SU-DHL-6 (cell line): ENCODE measurements at regions not wholly inside any gene's neighbourhood (a gene's known extent, or its start where the extent isn't known, plus 50 kb on each side); places are given as distances from the start of the nearest gene placed in this dataset.

Experiments
- H2AFZ ChIP-seq: fragments of 200-600 bp; sonication (generic); 2 replicates; pipeline ENCODE4 v1.6.1; 2014; ENCODE audit warnings: low read depth, mild to moderate bottlenecking, moderate library complexity, mixed read lengths, antibody characterized with exemption, low read length; ENCODE audit not compliant: severe bottlenecking
- H3F3A ChIP-seq: fragments of 200-600 bp; shearing (Covaris generic); 2 replicates; pipeline ENCODE4 v1.6.0; 2016; ENCODE audit warnings: antibody characterized with exemption, mild to moderate bottlenecking; ENCODE audit not compliant: insufficient read depth
- H3K27ac ChIP-seq: fragments of 200-600 bp; sonication (generic); 2 replicates; pipeline ENCODE4 v1.5.1; 2016; ENCODE audit warnings: low read depth, mild to moderate bottlenecking, low read length, moderate library complexity, mixed read lengths
- H3K27me3 ChIP-seq: fragments of 200-600 bp; sonication (generic), shearing (Covaris generic); 2 replicates; pipeline ENCODE4 v1.6.0; 2014; ENCODE audit warnings: mild to moderate bottlenecking, low read length
- H3K36me3 ChIP-seq: fragments of 200-600 bp; sonication (generic); 2 replicates; pipeline ENCODE4 v1.6.1; 2014; ENCODE audit warnings: mild to moderate bottlenecking, low read length, mixed read lengths
- H3K4me2 ChIP-seq: fragments of 300-600, 200-600 bp; shearing (Covaris generic), sonication (generic); 2 replicates; pipeline ENCODE4 v1.6.0; 2014; ENCODE audit warnings: low read length, low read depth, mild to moderate bottlenecking; ENCODE audit not compliant: poor library complexity, severe bottlenecking
- H3K4me3 ChIP-seq: fragments of 200-600 bp; sonication (generic); 2 replicates; pipeline ENCODE4 v1.5.1; 2014; ENCODE audit warnings: antibody characterized with exemption, low read length, mild to moderate bottlenecking, mixed read lengths; ENCODE audit not compliant: insufficient read depth, poor library complexity, severe bottlenecking
- H3K79me2 ChIP-seq: fragments of 200-600 bp; sonication (generic); 2 replicates; pipeline ENCODE4 v1.6.1; 2014; ENCODE audit warnings: mild to moderate bottlenecking, low read length, moderate library complexity; ENCODE audit not compliant: insufficient read depth
- H3K9ac ChIP-seq: fragments of 200-600 bp; sonication (generic); 2 replicates; pipeline ENCODE4 v1.7.0; 2014; ENCODE audit warnings: mild to moderate bottlenecking, low read length
- H3K9me2 ChIP-seq: fragments of 200-600 bp; sonication (generic); replicated peaks from 2 replicates; pipeline ENCODE4 v1.6.1; 2014; ENCODE audit warnings: low read length; ENCODE audit not compliant: insufficient read depth
- H3K9me3 ChIP-seq: fragments of 200-600 bp; sonication (generic); 2 replicates; pipeline ENCODE4 v1.6.1; 2014; ENCODE audit warnings: low read length, mixed read lengths; ENCODE audit not compliant: insufficient read depth
- H4K20me1 ChIP-seq: fragments of 200-600 bp; sonication (generic); 2 replicates; pipeline ENCODE4 v1.6.1; 2014; ENCODE audit warnings: low read depth, mild to moderate bottlenecking, antibody characterized with exemption, low read length, moderate library complexity, mixed read lengths
- CTCF ChIP-seq: fragments of 200-600 bp; sonication (generic); IDR thresholded peaks from one replicate; pipeline ENCODE4 v1.5.1; 2017; ENCODE audit warnings: antibody characterized with exemption, mild to moderate bottlenecking, low read length, moderate library complexity; ENCODE audit not compliant: insufficient read depth, poor library complexity, severe bottlenecking
- EZH2phosphoT487 ChIP-seq: fragments of 200-600 bp; sonication (generic), shearing (Covaris generic); conservative IDR thresholded peaks from 2 replicates; pipeline ENCODE4 v1.6.1; 2018; ENCODE audit warnings: mild to moderate bottlenecking, antibody characterized with exemption, low read length, moderate library complexity, mixed read lengths

- H3F3A ChIP-seq = no peaks in the 10 kb centered on the region
- H3K27me3 ChIP-seq = no peaks in the 10 kb centered on the region
Measured at GRCh38 chr2:208627916-208628315, 221.3 kb downstream of the PTH2R start.

GRCh38 chr2:208638059-208638458 lies 231.5 kb downstream of the PTH2R start:
- Histone ChIP-seq H3K27me3 (no peaks in the 10 kb centered on the region), H3K27ac (no peak overlapping the region)

More at GRCh38 chr2:208627916-208628315, 221.3 kb downstream of the PTH2R start:
- Histone ChIP-seq H2AFZ (no peak overlapping the region), H3K27ac (no peak overlapping the region), H3K9me3 (no peaks in the 10 kb centered on the region), H3K9ac (no peak overlapping the region), H3K9me2 (0 out of 2 replicates have a peak, but pooled peaks cover 3% of the 10 kb centered on the region), H3K4me2 (no peak overlapping the region), H3K36me3 (no peaks in the 10 kb centered on the region), H3K4me3 (no peak overlapping the region), H4K20me1 (no peaks in the 10 kb centered on the region), H3K79me2 (no peaks in the 10 kb centered on the region)
- TF ChIP-seq EZH2phosphoT487 (no peak), CTCF (no peak)

GRCh38 chr2:208642125-208642779 lies 235.7 kb downstream of the PTH2R start:
- TF ChIP-seq CTCF = no peak
- TF ChIP-seq EZH2phosphoT487 = no peak
- Histone ChIP-seq H3K27me3 (no peaks in the 10 kb centered on the region), H3F3A (no peaks in the 10 kb centered on the region), H3K9ac (no peak overlapping the region), H3K9me3 (no peaks in the 10 kb centered on the region), H3K79me2 (no peaks in the 10 kb centered on the region), H2AFZ (no peak overlapping the region), H3K36me3 (no peaks in the 10 kb centered on the region), H4K20me1 (no peaks in the 10 kb centered on the region), H3K4me2 (no peak overlapping the region), H3K4me3 (no peak overlapping the region), H3K9me2 (no peaks in the 10 kb centered on the region), H3K27ac (no peak overlapping the region)

More at GRCh38 chr2:208638059-208638458, 231.5 kb downstream of the PTH2R start:
- H3K9me3 ChIP-seq = no peaks in the 10 kb centered on the region
- TF ChIP-seq CTCF = no peak
- TF ChIP-seq EZH2phosphoT487 = no peak
- no peak overlapping the region for H2AFZ ChIP-seq
- no peak overlapping the region for H3K4me2 ChIP-seq
- no peak overlapping the region for H3K9ac ChIP-seq
- H3K79me2 ChIP-seq = no peaks in the 10 kb centered on the region
- no peaks in the 10 kb centered on the region for H4K20me1 ChIP-seq
- no peaks in the 10 kb centered on the region for H3F3A ChIP-seq
- H3K9me2 ChIP-seq = no peaks in the 10 kb centered on the region
- H3K36me3 ChIP-seq = no peaks in the 10 kb centered on the region
- no peak overlapping the region for H3K4me3 ChIP-seq
